ENCODE measurements at regions not wholly inside any gene's neighbourhood (a gene's known extent, or its start where the extent isn't known, plus 50 kb on each side); places are given as distances from the start of the nearest gene placed in this dataset.

DNA sequence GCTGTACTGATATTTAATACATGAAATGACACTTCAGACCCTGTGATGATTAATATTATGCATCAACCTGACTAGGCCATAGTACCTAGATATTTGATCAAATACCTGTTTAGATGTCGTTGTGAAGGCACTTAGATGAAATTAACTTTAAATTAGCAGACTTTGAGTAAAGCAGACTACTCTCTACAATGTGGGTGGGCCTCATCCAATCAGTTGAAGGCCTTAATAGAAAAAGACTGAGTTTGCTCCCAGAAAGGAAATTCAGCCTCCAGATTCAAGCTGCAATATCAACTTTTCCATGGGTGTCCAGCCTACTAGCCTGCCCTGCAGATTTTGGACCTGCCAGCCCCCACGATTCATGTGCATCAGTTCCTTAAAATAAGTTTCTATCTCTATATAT is 68.6 kb upstream of the TMEM168 start:
- ATAC-seq (ENCODE audit: low FRiP score): no peak
- intact Hi-C loops (cut with DNase I): no loop called here
- WGBS, 2 donors: 95% methylated on average over 2 of the region's 2 CpGs

DNA sequence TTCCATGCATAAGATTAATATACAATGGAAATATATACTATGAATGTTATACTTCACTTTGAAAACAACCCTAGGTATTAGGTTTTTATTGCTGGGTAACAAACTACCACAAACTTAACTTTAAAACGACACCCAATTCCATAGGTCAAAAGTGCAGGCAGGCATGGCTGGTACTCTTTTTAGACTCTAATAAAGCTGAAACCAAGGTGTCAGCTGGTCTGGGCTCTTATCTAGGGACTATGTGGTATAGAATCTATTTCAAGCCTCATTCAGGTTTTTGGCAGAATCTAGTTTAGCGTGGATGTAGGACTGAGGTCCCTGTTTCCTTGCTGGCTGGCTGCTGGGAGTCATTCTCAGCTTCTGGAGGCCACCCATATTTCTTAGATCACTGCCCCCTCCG is 65.0 kb upstream of the TMEM168 start:
- H3K9me3 ChIP-seq (ENCODE audit: control insufficient read depth, low read length): no peaks in the 10 kb centered on the region
- H3K36me3 ChIP-seq (ENCODE audit: control insufficient read depth in 1 of 2, insufficient read depth in 2 of 2, low read length in 1 of 2): peaks cover 0 to 3% of the 10 kb centered on the region in 2 donors
- no peak overlapping the region for H3K4me3 ChIP-seq (ENCODE audit: low read length in 2 of 2)
- H3K27ac ChIP-seq (ENCODE audit: low read depth in 1 of 2, low read length in 2 of 2): no peak overlapping the region
- no peaks in the 10 kb centered on the region for H3K27me3 ChIP-seq (ENCODE audit: control insufficient read depth in 1 of 2, insufficient read depth in 2 of 2, low read length in 1 of 2)
- 53 to 72% methylated on average over 3 of the region's 3 CpGs for WGBS, 2 donors
- no peak for ATAC-seq (ENCODE audit: low FRiP score)
- intact Hi-C loops (cut with DNase I): no loop called here
- no peaks in the 10 kb centered on the region for H3K4me1 ChIP-seq (ENCODE audit: control insufficient read depth in 1 of 2, insufficient read depth in 2 of 2, low read length in 2 of 2)
- no peak for DNase-seq

More for the DNA sequence above, 68.6 kb upstream of the TMEM168 start:
- H3K4me1 ChIP-seq (ENCODE audit: control insufficient read depth in 1 of 2, insufficient read depth in 2 of 2, low read length in 2 of 2): no peaks in the 10 kb centered on the region
- DNase-seq: no peak
- no peaks in the 10 kb centered on the region for H3K27me3 ChIP-seq (ENCODE audit: control insufficient read depth in 1 of 2, insufficient read depth in 2 of 2, low read length in 1 of 2)
- no peak overlapping the region for H3K27ac ChIP-seq (ENCODE audit: low read depth in 1 of 2, low read length in 2 of 2)
- H3K36me3 ChIP-seq (ENCODE audit: control insufficient read depth in 1 of 2, insufficient read depth in 2 of 2, low read length in 1 of 2): peaks cover 0 to 3% of the 10 kb centered on the region in 2 donors
- no peak overlapping the region for H3K4me3 ChIP-seq (ENCODE audit: low read length in 2 of 2)
- no peaks in the 10 kb centered on the region for H3K9me3 ChIP-seq (ENCODE audit: control insufficient read depth, low read length)

DNA sequence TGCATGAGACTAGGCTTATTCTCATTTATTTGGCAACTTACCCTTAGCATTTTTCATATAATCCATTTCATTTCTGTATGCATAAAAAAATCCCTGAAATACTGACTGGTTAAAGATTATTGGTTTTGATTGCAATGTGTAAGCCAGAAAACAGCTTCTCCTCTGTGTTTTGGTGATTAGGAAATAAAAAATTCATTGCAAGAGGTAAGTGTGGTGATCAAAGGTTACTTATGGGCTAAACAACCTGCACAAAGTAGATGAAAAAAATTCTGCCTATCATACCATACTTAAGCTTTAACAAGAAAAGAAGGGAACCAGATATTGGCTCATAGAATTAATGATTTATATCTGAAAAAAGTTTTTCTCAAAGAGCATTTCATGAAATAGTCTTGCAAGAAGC is 64.0 kb upstream of the TMEM168 start:
- Histone ChIP-seq H3K27ac (ENCODE audit: low read depth in 1 of 2, low read length in 2 of 2) (no peak overlapping the region), H3K4me3 (ENCODE audit: low read length in 2 of 2) (no peak overlapping the region), H3K9me3 (ENCODE audit: control insufficient read depth, low read length) (no peaks in the 10 kb centered on the region), H3K27me3 (ENCODE audit: control insufficient read depth in 1 of 2, insufficient read depth in 2 of 2, low read length in 1 of 2) (no peaks in the 10 kb centered on the region), H3K4me1 (ENCODE audit: control insufficient read depth in 1 of 2, insufficient read depth in 2 of 2, low read length in 2 of 2) (no peaks in the 10 kb centered on the region), H3K36me3 (ENCODE audit: control insufficient read depth in 1 of 2, insufficient read depth in 2 of 2, low read length in 1 of 2) (peaks cover 0 to 3% of the 10 kb centered on the region in 2 donors)
- intact Hi-C loops (cut with DNase I): no loop called here
- no peak for ATAC-seq (ENCODE audit: low FRiP score)
- no peak for DNase-seq

DNA sequence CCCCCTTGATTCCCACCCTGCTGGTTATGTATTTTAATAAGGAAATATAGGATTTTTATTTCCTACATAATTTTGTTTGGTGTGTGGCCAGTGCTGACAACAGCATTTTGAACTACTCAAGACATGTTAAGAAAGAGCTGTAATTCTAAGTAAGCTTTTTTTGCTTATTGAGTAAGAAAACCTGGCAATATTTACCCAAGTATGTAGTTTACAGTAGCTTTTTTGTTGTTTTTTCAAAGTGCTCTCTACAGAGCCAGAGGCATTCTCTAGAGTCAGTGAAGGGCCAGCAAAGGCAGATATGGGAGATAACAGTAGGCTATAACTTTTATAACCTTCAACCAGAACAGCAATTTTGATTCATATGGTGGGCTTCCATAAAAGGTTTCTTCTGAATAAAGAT is 63.2 kb upstream of the TMEM168 start:
- intact Hi-C loops (cut with DNase I): no loop called here
- peaks cover 0 to 3% of the 10 kb centered on the region in 2 donors for H3K36me3 ChIP-seq (ENCODE audit: control insufficient read depth in 1 of 2, insufficient read depth in 2 of 2, low read length in 1 of 2)

DNA sequence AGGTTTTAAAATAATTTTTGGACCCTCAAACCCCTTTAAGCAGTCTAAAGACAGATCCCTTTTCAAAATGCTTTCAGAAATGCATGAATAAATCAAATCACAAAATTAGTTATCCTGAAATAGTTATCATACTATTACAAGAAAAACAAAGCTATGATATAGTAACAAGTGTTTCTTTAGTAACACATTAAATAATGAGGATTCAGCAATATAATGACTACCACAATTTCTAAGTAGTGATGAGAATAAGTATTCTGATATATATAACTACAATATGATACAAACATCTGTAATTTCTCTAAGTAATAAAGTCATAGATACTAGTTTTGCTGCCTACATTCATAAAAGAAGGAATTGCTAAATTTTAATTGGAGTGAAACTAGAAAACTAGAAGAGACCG is 53.0 kb upstream of the TMEM168 start:
- WGBS, 2 donors: 94 to 95% methylated on average over 1 of the region's 1 CpG
- Histone ChIP-seq H3K4me3 (ENCODE audit: low read length in 2 of 2) (no peak overlapping the region), H3K9me3 (ENCODE audit: control insufficient read depth, low read length) (no peaks in the 10 kb centered on the region), H3K4me1 (ENCODE audit: control insufficient read depth in 1 of 2, insufficient read depth in 2 of 2, low read length in 2 of 2) (peaks cover 1 to 4% of the 10 kb centered on the region in 2 donors), H3K36me3 (ENCODE audit: control insufficient read depth in 1 of 2, insufficient read depth in 2 of 2, low read length in 1 of 2) (no peaks in the 10 kb centered on the region), H3K27me3 (ENCODE audit: control insufficient read depth in 1 of 2, insufficient read depth in 2 of 2, low read length in 1 of 2) (no peaks in the 10 kb centered on the region), H3K27ac (ENCODE audit: low read depth in 1 of 2, low read length in 2 of 2) (no peak overlapping the region)
- no peak for DNase-seq
- no peak for ATAC-seq (ENCODE audit: low FRiP score)
- intact Hi-C loops (cut with DNase I): no loop called here

More for the DNA sequence above, 63.2 kb upstream of the TMEM168 start:
- Histone ChIP-seq H3K4me3 (ENCODE audit: low read length in 2 of 2) (no peak overlapping the region), H3K27ac (ENCODE audit: low read depth in 1 of 2, low read length in 2 of 2) (no peak overlapping the region), H3K9me3 (ENCODE audit: control insufficient read depth, low read length) (no peaks in the 10 kb centered on the region), H3K27me3 (ENCODE audit: control insufficient read depth in 1 of 2, insufficient read depth in 2 of 2, low read length in 1 of 2) (no peaks in the 10 kb centered on the region), H3K4me1 (ENCODE audit: control insufficient read depth in 1 of 2, insufficient read depth in 2 of 2, low read length in 2 of 2) (no peaks in the 10 kb centered on the region)
- DNase-seq (no peak), ATAC-seq (ENCODE audit: low FRiP score) (no peak)

Measured in aorta (tissue), 5 donors.